Brain microvascular endothelial cell (primary cell): ENCODE measurements at regions not wholly inside any gene's neighbourhood (a gene's known extent, or its start where the extent isn't known, plus 50 kb on each side); places are given as distances from the start of the nearest gene placed in this dataset.

Experiments used
- DNase-seq: peaks from one replicate; pipeline ENCODE4 v3.0.0-alpha.2; 2020
- H3K27ac ChIP-seq: fragments of 250-450 bp; sonication (Bioruptor Pico); 2 replicates; pipeline ENCODE4 v1.5.1; 2020; ENCODE audit warnings: mild to moderate bottlenecking, moderate library complexity
- H3K27me3 ChIP-seq: fragments of 250-450 bp; sonication (Bioruptor Pico); replicated peaks from 2 replicates; pipeline ENCODE4 v1.5.1; 2020; ENCODE audit warnings: mild to moderate bottlenecking
- H3K36me3 ChIP-seq: fragments of 250-450 bp; sonication (Bioruptor Pico); replicated peaks from 2 replicates; pipeline ENCODE4 v1.5.1; 2020; ENCODE audit warnings: mild to moderate bottlenecking
- H3K4me3 ChIP-seq: 2 replicates; pipeline ENCODE4 v1.5.1; 2011; ENCODE audit warnings: low read depth, mild to moderate bottlenecking, control low read depth, low read length, moderate library complexity
- CTCF ChIP-seq: IDR thresholded peaks from 2 replicates; pipeline ENCODE4 v1.5.1; 2011; ENCODE audit warnings: low read depth, mild to moderate bottlenecking, moderate library complexity, low read length, control low read depth, inconsistent platforms; ENCODE audit errors: missing control alignments
- in situ Hi-C: cut with HindIII; loops from 2 replicates; pipeline ENCODE4 v1.10.0; 2017; ENCODE audit warnings: low sequenced_read_pairs, low pct_ligation_motif_present

GRCh38 chr2:199144546-199144945 lies 313.2 kb downstream of the SATB2 start:
- no peak for DNase-seq
- no peak for TF ChIP-seq CTCF
- H3K27ac ChIP-seq, result no peak overlapping the region
- in situ Hi-C loops, result no loop called here
- H3K4me3 ChIP-seq, result no peak overlapping the region
- no peaks in the 10 kb centered on the region for H3K27me3 ChIP-seq
- H3K36me3 ChIP-seq, result no peaks in the 10 kb centered on the region

GRCh38 chr2:199144036-199144435 lies 313.7 kb downstream of the SATB2 start:
- TF ChIP-seq CTCF, result no peak
- no peaks in the 10 kb centered on the region for H3K27me3 ChIP-seq
- no peak overlapping the region for H3K4me3 ChIP-seq
- in situ Hi-C loops, result no loop called here
- no peaks in the 10 kb centered on the region for H3K36me3 ChIP-seq
- no peak overlapping the region for H3K27ac ChIP-seq
- no peak for DNase-seq

GRCh38 chr2:199136681-199137080 lies 321.1 kb downstream of the SATB2 start:
- in situ Hi-C loops, result no loop called here
- no peak overlapping the region for H3K27ac ChIP-seq
- no peak for TF ChIP-seq CTCF
- no peaks in the 10 kb centered on the region for H3K36me3 ChIP-seq
- H3K4me3 ChIP-seq, result no peak overlapping the region
- no peaks in the 10 kb centered on the region for H3K27me3 ChIP-seq
- DNase-seq, result peak; percentile 18

- no peak for DNase-seq
- Histone ChIP-seq H3K4me3 (no peak overlapping the region), H3K27ac (no peak overlapping the region), H3K36me3 (no peaks in the 10 kb centered on the region), H3K27me3 (no peaks in the 10 kb centered on the region)
- in situ Hi-C loops, result no loop called here
- TF ChIP-seq CTCF, result no peak
These were observed 321.5 kb downstream of the SATB2 start for GRCh38 chr2:199136242-199136641.

- in situ Hi-C loops, result no loop called here
- no peak for TF ChIP-seq CTCF
- H3K27me3 ChIP-seq, result no peaks in the 10 kb centered on the region
- H3K36me3 ChIP-seq, result no peaks in the 10 kb centered on the region
- no peak for DNase-seq
- no peak overlapping the region for H3K4me3 ChIP-seq
- H3K27ac ChIP-seq, result no peak overlapping the region
These were observed 325.9 kb downstream of the SATB2 start for GRCh38 chr2:199131876-199132275.

GRCh38 chr2:199131136-199131655 lies 326.5 kb downstream of the SATB2 start:
- TF ChIP-seq CTCF, result no peak
- no peak overlapping the region for H3K4me3 ChIP-seq
- no peaks in the 10 kb centered on the region for H3K36me3 ChIP-seq
- no peak for DNase-seq
- in situ Hi-C loops, result no loop called here
- no peak overlapping the region for H3K27ac ChIP-seq
- no peaks in the 10 kb centered on the region for H3K27me3 ChIP-seq
